OCI-LY1 (cell line): ENCODE measurements at regions not wholly inside any gene's neighbourhood (a gene's known extent, or its start where the extent isn't known, plus 50 kb on each side); places are given as distances from the start of the nearest gene placed in this dataset.

Experiments used
- EZH2 ChIP-seq: fragments of 200-600 bp; sonication (generic), shearing (Covaris generic); IDR thresholded peaks from 2 replicates; pipeline ENCODE4 v1.8.0; 2017; ENCODE audit warnings: borderline replicate concordance, mixed run types, mild to moderate bottlenecking, antibody characterized with exemption, low read length, moderate library complexity, mixed read lengths
- TF ChIP-seq, protein P1 (sequence below): fragments of 200-600 bp; sonication (generic), shearing (Covaris generic); IDR thresholded peaks from 2 replicates; pipeline ENCODE4 v1.5.1; 2017; ENCODE audit warnings: mild to moderate bottlenecking, antibody characterized with exemption, low read length, moderate library complexity, mixed read lengths

- TF ChIP-seq, protein P1, sequence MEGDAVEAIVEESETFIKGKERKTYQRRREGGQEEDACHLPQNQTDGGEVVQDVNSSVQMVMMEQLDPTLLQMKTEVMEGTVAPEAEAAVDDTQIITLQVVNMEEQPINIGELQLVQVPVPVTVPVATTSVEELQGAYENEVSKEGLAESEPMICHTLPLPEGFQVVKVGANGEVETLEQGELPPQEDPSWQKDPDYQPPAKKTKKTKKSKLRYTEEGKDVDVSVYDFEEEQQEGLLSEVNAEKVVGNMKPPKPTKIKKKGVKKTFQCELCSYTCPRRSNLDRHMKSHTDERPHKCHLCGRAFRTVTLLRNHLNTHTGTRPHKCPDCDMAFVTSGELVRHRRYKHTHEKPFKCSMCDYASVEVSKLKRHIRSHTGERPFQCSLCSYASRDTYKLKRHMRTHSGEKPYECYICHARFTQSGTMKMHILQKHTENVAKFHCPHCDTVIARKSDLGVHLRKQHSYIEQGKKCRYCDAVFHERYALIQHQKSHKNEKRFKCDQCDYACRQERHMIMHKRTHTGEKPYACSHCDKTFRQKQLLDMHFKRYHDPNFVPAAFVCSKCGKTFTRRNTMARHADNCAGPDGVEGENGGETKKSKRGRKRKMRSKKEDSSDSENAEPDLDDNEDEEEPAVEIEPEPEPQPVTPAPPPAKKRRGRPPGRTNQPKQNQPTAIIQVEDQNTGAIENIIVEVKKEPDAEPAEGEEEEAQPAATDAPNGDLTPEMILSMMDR = no peak
- no peak for TF ChIP-seq EZH2
Observed at GRCh38 chr9:81074221-81074620, 615.1 kb downstream of the TLE1 start.
